ENCODE measurements at regions not wholly inside any gene's neighbourhood (a gene's known extent, or its start where the extent isn't known, plus 50 kb on each side); places are given as distances from the start of the nearest gene placed in this dataset.

GRCh38 chr3:15934389-15935195 lies 136.8 kb upstream of the ANKRD28 start:
- TF ChIP-seq CTCF (optimal IDR thresholded peaks at IDR 0.05 in 1 of 3, IDR thresholded peaks at IDR 0.05 in 1 of 3, conservative IDR thresholded peaks at IDR 0.05 in 1 of 3; ENCODE audit: extremely low read depth in 1 of 3, insufficient read depth in 2 of 3, low read length in 3 of 3): no peak
- no peak for TF ChIP-seq EZH2 (IDR thresholded peaks at IDR 0.05; ENCODE audit: low read length)

Measured in keratinocyte (primary cell).